Liver (tissue), 8 donors: ENCODE measurements at regions not wholly inside any gene's neighbourhood (a gene's known extent, or its start where the extent isn't known, plus 50 kb on each side); places are given as distances from the start of the nearest gene placed in this dataset.

Source experiments
- DNase-seq: peaks from one replicate; pipeline ENCODE4 v3.0.0-alpha.2; 2017; ENCODE audit warnings: low spot score
- H3K27ac ChIP-seq, 2 donors: one replicate each; pipeline ENCODE4 v1.7.0; 2013; ENCODE audit warnings: inconsistent platforms in 2 of 2, low read length in 2 of 2, control low read depth in 1 of 2, low read depth in 1 of 2, mild to moderate bottlenecking in 1 of 2
- H3K27me3 ChIP-seq, 4 donors: one replicate each; pipeline versions ENCODE4 v1.6.1 to v1.7.0; 2013; ENCODE audit warnings: low read length in 3 of 4, inconsistent platforms in 1 of 4, mild to moderate bottlenecking in 1 of 4, moderate library complexity in 1 of 4; ENCODE audit not compliant: control insufficient read depth in 4 of 4, insufficient read depth in 4 of 4
- H3K36me3 ChIP-seq, 4 donors: one replicate each; pipeline versions ENCODE4 v1.6.1 to v1.7.0; 2013; ENCODE audit warnings: low read length in 3 of 4, mild to moderate bottlenecking in 3 of 4, low read depth in 1 of 4, moderate library complexity in 1 of 4; ENCODE audit not compliant: control insufficient read depth in 4 of 4, insufficient read depth in 3 of 4
- H3K4me1 ChIP-seq, 4 donors: one replicate each; pipeline versions ENCODE4 v1.6.1 to v1.7.0; 2013; ENCODE audit warnings: low read length in 3 of 4, mild to moderate bottlenecking in 3 of 4, moderate library complexity in 1 of 4; ENCODE audit not compliant: control insufficient read depth in 4 of 4, insufficient read depth in 4 of 4
- H3K4me3 ChIP-seq, 3 donors: one replicate each; pipeline versions ENCODE4 v1.6.1 to v1.7.0; 2013; ENCODE audit warnings: low read length in 3 of 3, control low read depth in 1 of 3, low read depth in 1 of 3, mild to moderate bottlenecking in 1 of 3
- H3K9ac ChIP-seq, 2 donors: one replicate each; pipeline ENCODE4 v1.7.0; 2013; ENCODE audit warnings: low read length in 2 of 2, mild to moderate bottlenecking in 2 of 2, moderate library complexity in 2 of 2, control low read depth in 1 of 2, low read depth in 1 of 2
- H3K9me3 ChIP-seq, 4 donors: one replicate each; pipeline versions ENCODE4 v1.6.1 to v1.7.0; 2013; ENCODE audit warnings: low read length in 3 of 4; ENCODE audit not compliant: control insufficient read depth in 4 of 4
- ATF3 ChIP-seq: IDR thresholded peaks from 2 replicates; pipeline ENCODE4 v1.6.1; 2016; ENCODE audit warnings: antibody characterized with exemption
- EGR1 ChIP-seq, 2 donors: IDR thresholded peaks; 2 replicates each; pipeline ENCODE4 v1.6.1; 2016 to 2018; ENCODE audit warnings: antibody characterized with exemption in 2 of 2, low read depth in 2 of 2
- FOXA1 ChIP-seq: IDR thresholded peaks from 2 replicates; pipeline ENCODE4 v1.6.1; 2016; ENCODE audit warnings: antibody characterized with exemption
- FOXA2 ChIP-seq: IDR thresholded peaks from 2 replicates; pipeline ENCODE4 v1.6.1; 2016; ENCODE audit warnings: antibody characterized with exemption
- GABPA ChIP-seq, 2 donors: IDR thresholded peaks in 1 of 2; conservative IDR thresholded peaks in 1 of 2; 2 replicates each; pipeline ENCODE4 v1.6.1; 2016; ENCODE audit warnings: antibody characterized with exemption in 2 of 2, mild to moderate bottlenecking in 1 of 2, moderate library complexity in 1 of 2
- HNF4A ChIP-seq, 2 donors: conservative IDR thresholded peaks; 2 replicates each; pipeline ENCODE4 v1.6.1; 2016; ENCODE audit warnings: antibody characterized with exemption in 2 of 2, mild to moderate bottlenecking in 2 of 2
- HNF4G ChIP-seq: IDR thresholded peaks from 2 replicates; pipeline ENCODE4 v1.6.1; 2016; ENCODE audit warnings: antibody characterized with exemption
- JUND ChIP-seq, 2 donors: IDR thresholded peaks; 2 replicates each; pipeline ENCODE4 v1.6.1; 2016; ENCODE audit warnings: antibody characterized with exemption in 2 of 2
- MAX ChIP-seq: IDR thresholded peaks from 2 replicates; pipeline ENCODE4 v1.6.1; 2016; ENCODE audit warnings: antibody characterized with exemption
- NR2F2 ChIP-seq: IDR thresholded peaks from 2 replicates; pipeline ENCODE4 v1.6.1; 2016; ENCODE audit warnings: antibody characterized with exemption
- RAD21 ChIP-seq, 2 donors: IDR thresholded peaks; 2 replicates each; pipeline ENCODE4 v1.6.1; 2016; ENCODE audit warnings: antibody characterized with exemption in 2 of 2, mild to moderate bottlenecking in 2 of 2
- RXRA ChIP-seq, 2 donors: IDR thresholded peaks; 2 replicates each; pipeline ENCODE4 v1.6.1; 2017 to 2018; ENCODE audit warnings: antibody characterized with exemption in 2 of 2, mild to moderate bottlenecking in 1 of 2
- SP1 ChIP-seq: IDR thresholded peaks from 2 replicates; pipeline ENCODE4 v1.6.1; 2018; ENCODE audit warnings: antibody characterized with exemption, mild to moderate bottlenecking
- TAF1 ChIP-seq: conservative IDR thresholded peaks from 2 replicates; pipeline ENCODE4 v1.6.1; 2016; ENCODE audit warnings: antibody characterized with exemption, mild to moderate bottlenecking
- YY1 ChIP-seq: IDR thresholded peaks from 2 replicates; pipeline ENCODE4 v1.6.1; 2016; ENCODE audit warnings: antibody characterized with exemption, mild to moderate bottlenecking
- WGBS: extraction: QIAGEN DNeasy Blood & Tissue Kit; methylation state at CpG from one replicate; pipeline ENCODE4 v1.1.7; 2013; 5-methylcytosine and 5-hydroxymethylcytosine counted together
- TF ChIP-seq, protein P1 (sequence below): IDR thresholded peaks from 2 replicates; pipeline ENCODE4 v1.6.1; 2016; ENCODE audit warnings: antibody characterized with exemption, mild to moderate bottlenecking
- TF ChIP-seq, protein P2 (sequence below): fragments of 150-350 bp; IDR thresholded peaks from 2 replicates; pipeline ENCODE4 v1.5.1; 2017; ENCODE audit warnings: improper control_type of control experiment, low read depth, low read length; ENCODE audit not compliant: missing input control
- donor health status: healthy.
- donor health status: healthy.
- donor health status: healthy.
- donor health status: healthy.
- donor health status: healthy.

- TF ChIP-seq, protein P1, sequence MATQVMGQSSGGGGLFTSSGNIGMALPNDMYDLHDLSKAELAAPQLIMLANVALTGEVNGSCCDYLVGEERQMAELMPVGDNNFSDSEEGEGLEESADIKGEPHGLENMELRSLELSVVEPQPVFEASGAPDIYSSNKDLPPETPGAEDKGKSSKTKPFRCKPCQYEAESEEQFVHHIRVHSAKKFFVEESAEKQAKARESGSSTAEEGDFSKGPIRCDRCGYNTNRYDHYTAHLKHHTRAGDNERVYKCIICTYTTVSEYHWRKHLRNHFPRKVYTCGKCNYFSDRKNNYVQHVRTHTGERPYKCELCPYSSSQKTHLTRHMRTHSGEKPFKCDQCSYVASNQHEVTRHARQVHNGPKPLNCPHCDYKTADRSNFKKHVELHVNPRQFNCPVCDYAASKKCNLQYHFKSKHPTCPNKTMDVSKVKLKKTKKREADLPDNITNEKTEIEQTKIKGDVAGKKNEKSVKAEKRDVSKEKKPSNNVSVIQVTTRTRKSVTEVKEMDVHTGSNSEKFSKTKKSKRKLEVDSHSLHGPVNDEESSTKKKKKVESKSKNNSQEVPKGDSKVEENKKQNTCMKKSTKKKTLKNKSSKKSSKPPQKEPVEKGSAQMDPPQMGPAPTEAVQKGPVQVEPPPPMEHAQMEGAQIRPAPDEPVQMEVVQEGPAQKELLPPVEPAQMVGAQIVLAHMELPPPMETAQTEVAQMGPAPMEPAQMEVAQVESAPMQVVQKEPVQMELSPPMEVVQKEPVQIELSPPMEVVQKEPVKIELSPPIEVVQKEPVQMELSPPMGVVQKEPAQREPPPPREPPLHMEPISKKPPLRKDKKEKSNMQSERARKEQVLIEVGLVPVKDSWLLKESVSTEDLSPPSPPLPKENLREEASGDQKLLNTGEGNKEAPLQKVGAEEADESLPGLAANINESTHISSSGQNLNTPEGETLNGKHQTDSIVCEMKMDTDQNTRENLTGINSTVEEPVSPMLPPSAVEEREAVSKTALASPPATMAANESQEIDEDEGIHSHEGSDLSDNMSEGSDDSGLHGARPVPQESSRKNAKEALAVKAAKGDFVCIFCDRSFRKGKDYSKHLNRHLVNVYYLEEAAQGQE, result no peak
- TF ChIP-seq HNF4G (no peak), MAX (no peak)
Observed at GRCh38 chr6:1545654-1546053, 64.1 kb upstream of the FOXC1 start (continued).

DNA sequence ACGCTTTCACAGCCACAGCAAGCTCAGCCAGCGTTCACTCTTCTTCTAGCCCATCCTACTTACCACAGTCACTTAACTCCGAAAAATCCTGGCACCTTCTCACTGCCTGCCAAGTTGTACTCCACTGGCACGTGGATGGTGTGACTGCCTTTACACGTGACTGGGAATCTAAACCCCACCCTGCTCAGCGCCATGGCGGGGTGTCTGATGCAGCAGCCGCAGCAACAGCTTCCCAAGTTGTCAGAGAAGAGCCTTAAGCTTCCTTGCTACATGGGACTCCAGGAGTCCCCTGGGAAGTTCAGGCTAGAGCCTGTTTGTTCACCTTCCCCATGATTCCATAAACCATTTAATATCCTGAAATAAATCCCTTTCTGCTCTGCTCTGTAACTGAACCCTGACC lies 61.9 kb upstream of the FOXC1 start:
- Histone ChIP-seq H3K27ac (no peak overlapping the region), H3K9ac (no peak overlapping the region), H3K4me3 (no peak overlapping the region), H3K27me3 (no peaks in the 10 kb centered on the region), H3K36me3 (peaks cover 0 to 2% (median 0%) of the 10 kb centered on the region in 4 donors), H3K4me1 (peaks cover 0 to 7% (median 3%) of the 10 kb centered on the region in 4 donors), H3K9me3 (peaks cover 0 to 2% (median 0%) of the 10 kb centered on the region in 4 donors)
- TF ChIP-seq RAD21 (IDR thresholded peaks at IDR 0.05) (no peak), GABPA (IDR thresholded peaks at IDR 0.05 in 1 of 2, conservative IDR thresholded peaks at IDR 0.05 in 1 of 2) (no peak), YY1 (no peak), ATF3 (no peak), RXRA (IDR thresholded peaks at IDR 0.05) (no peak), FOXA1 (no peak), HNF4A (conservative IDR thresholded peaks at IDR 0.05) (no peak), SP1 (no peak), EGR1 (IDR thresholded peaks at IDR 0.05; ENCODE audit: low read depth in 2 of 2) (no peak), JUND (IDR thresholded peaks at IDR 0.05) (no peak), MAX (no peak), TAF1 (no peak), FOXA2 (no peak), NR2F2 (no peak)
- TF ChIP-seq, protein P2, sequence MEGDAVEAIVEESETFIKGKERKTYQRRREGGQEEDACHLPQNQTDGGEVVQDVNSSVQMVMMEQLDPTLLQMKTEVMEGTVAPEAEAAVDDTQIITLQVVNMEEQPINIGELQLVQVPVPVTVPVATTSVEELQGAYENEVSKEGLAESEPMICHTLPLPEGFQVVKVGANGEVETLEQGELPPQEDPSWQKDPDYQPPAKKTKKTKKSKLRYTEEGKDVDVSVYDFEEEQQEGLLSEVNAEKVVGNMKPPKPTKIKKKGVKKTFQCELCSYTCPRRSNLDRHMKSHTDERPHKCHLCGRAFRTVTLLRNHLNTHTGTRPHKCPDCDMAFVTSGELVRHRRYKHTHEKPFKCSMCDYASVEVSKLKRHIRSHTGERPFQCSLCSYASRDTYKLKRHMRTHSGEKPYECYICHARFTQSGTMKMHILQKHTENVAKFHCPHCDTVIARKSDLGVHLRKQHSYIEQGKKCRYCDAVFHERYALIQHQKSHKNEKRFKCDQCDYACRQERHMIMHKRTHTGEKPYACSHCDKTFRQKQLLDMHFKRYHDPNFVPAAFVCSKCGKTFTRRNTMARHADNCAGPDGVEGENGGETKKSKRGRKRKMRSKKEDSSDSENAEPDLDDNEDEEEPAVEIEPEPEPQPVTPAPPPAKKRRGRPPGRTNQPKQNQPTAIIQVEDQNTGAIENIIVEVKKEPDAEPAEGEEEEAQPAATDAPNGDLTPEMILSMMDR, result no peak
- TF ChIP-seq, protein P1, result no peak
- no peak for DNase-seq
- 91% methylated on average over 8 of the region's 8 CpGs for WGBS
